Islet of Langerhans (tissue), 1 donor: ENCODE measurements at regions not wholly inside any gene's neighbourhood (a gene's known extent, or its start where the extent isn't known, plus 50 kb on each side); places are given as distances from the start of the nearest gene placed in this dataset.

ENCODE experiments used
- FAIRE-seq: peaks from one replicate; lab custom pipeline; 2011; peaks lifted over from hg19 to GRCh38; lab: Jason Lieb, UNC

DNA sequence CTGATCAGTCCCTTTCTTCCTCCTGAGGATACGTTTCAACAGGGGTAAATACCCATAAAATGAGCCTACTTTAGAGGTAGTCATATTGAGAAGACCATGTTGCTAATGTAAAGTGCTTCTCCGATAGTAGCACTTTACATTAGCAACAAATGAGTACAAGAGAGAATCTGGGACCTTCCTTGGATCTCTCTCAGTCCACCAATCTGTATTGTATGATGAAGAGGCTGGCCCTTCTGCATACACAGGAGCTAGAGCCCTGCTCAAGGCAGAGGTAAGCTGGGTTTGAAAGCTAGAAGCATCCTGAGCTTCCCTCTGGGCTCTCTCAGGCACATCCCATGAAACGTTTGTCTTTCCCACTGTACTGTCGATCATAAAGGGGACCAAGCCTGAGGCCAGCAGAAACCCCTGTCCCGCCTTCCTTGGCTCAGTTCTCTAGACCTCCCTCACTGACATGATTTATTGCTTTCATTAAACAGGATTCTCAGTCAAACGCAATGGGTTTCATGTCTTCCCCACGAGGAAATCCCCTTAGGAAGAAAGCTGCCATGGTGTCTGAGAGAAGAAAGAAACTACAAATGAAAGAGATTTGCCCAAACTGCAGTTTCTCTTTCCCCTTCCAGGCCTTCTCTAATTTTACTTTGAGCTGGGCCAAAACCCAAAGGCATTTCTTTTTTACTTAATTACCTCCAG lies 62.8 kb upstream of the BCAR3 start:
- FAIRE-seq = no peak

DNA sequence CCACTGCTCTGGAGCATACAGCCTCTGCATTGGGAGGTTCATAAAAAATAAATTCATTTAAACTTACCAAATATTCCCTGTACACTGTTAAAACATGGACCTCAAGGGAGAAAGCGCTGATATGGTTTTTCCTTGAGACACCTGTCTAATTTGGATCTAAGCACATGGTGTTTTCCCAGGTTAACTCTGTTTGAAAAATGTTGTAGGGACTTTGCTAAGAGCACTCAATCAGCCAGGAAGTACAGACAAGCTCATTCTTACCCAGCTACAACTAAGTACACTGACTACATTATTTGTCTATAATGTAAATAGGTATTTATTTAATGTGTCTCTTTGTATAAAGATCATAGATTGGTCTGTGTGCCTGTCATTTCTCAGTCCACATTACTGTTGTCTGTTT lies 61.8 kb upstream of the BCAR3 start:
- FAIRE-seq = no peak

GRCh38 chr1:93740601-93741031 lies 59.0 kb upstream of the BCAR3 start:
- no peak for FAIRE-seq

GRCh38 chr1:93740157-93740556 lies 58.5 kb upstream of the BCAR3 start:
- FAIRE-seq = no peak

DNA sequence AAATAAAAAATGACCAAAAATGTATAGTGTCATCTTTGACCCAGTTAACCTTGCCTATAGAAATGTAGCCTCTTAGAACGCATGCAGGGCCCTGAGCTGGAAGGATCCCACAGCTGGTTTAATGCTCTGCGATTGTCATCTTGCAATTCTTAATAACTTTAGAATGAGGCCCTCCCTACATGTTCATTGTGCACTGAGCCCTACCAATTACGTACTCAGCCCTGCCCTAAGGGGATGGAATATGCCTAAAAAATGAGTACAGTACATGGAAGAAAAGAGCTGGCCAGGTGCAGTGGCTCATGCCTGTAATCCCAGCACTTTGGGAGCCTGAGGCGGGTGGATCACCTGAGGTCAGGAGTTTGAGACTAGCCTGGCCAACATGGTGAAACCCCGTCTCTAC lies 57.8 kb upstream of the BCAR3 start:
- no peak for FAIRE-seq

DNA sequence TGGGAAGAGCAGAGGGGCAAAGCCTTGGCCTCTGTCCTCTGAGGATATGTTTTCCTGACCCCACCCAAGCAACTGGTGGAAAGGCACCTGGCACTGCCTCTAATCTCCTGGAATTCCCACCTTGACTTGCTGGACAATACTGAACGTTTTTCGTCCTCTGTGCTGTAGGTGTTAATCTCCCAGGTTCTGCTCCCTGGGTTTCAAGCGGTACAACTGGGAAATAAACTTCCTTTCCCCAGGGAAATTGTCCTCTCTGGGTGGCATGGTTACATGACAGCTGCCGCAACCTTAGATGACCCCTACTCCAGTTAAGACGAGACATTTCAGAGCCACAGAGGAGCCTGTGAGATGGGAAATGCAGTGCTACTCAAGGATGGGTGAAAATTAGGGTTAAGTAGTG lies 57.3 kb upstream of the BCAR3 start:
- FAIRE-seq = no peak

- no peak for FAIRE-seq
Measured at GRCh38 chr1:93738075-93738622, 56.5 kb upstream of the BCAR3 start.

GRCh38 chr1:93735722-93736121 lies 54.1 kb upstream of the BCAR3 start:
- no peak for FAIRE-seq

DNA sequence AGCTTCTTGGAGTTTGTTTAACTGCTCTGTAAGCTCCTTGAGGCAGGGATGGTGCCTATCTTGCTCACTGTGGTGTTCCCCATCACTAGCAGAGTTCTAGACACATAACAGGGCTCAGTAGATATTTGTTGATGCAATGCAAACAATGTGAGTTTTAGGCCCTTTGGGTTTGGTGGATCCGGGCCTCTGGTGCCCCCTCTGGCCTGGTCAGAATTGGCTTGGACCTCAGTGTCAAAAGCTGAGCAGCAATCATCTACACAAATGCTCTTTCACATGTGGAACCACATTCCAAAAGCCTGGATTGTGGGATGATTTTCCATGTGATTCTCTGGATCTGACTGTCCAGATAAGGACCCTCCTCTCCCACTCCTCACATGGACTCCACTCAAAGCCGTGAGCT lies 53.4 kb upstream of the BCAR3 start:
- no peak for FAIRE-seq

DNA sequence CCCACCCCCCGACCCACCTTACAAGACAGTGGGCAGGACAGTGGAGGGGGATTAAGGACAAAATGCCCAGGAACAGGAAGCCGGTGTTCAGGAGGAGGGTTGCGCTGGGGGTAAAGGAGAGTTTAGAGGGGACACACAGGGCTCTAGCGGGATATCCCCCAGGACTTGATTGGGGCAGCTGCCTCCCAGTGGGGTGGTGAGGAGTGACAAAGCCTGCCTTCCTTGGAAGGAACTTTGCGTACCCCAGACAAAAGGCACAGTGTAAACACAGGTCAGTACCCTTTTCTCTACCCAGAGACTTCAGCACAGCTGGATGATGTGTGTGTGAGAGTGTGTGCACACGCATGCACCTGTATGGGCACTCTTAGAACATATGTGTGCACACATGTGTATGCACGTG lies 51.7 kb upstream of the BCAR3 start:
- no peak for FAIRE-seq

DNA sequence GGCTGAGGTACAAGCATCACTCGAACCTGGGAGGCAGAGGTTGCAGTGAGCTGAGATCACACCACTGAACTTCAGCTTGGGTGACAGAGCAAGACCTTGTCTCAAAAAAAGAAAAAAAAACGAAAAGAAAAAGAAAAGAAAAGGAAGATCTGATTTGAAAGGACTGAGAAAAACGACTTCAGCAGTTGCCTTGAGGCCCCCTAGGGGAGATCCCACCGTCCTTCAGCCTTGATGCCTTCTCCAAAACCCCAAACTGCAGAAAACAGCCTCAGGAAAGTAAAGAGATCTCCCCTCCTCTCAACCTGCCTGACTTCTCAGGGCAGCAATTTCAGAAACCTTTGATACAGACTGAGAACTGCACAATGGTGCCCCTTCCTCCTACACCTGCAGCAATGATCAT lies 50.9 kb upstream of the BCAR3 start:
- FAIRE-seq = no peak
